ENCODE measurements at regions not wholly inside any gene's neighbourhood (a gene's known extent, or its start where the extent isn't known, plus 50 kb on each side); places are given as distances from the start of the nearest gene placed in this dataset.

- no peak for DNase-seq (ENCODE audit: extremely low spot score)
- CTCF ChIA-PET: interaction anchor here (1.3 to 1.6 kb wide), 2 partner anchors 13 to 44 kb away, joined by 3 read pairs; no protein-coding TSS in a partner anchor
- POLR2A ChIA-PET: no interaction called here
- TF ChIP-seq, protein P1, sequence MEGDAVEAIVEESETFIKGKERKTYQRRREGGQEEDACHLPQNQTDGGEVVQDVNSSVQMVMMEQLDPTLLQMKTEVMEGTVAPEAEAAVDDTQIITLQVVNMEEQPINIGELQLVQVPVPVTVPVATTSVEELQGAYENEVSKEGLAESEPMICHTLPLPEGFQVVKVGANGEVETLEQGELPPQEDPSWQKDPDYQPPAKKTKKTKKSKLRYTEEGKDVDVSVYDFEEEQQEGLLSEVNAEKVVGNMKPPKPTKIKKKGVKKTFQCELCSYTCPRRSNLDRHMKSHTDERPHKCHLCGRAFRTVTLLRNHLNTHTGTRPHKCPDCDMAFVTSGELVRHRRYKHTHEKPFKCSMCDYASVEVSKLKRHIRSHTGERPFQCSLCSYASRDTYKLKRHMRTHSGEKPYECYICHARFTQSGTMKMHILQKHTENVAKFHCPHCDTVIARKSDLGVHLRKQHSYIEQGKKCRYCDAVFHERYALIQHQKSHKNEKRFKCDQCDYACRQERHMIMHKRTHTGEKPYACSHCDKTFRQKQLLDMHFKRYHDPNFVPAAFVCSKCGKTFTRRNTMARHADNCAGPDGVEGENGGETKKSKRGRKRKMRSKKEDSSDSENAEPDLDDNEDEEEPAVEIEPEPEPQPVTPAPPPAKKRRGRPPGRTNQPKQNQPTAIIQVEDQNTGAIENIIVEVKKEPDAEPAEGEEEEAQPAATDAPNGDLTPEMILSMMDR (IDR thresholded peaks at IDR 0.05; ENCODE audit: control extremely low read depth, extremely low read depth, low read depth, missing control alignments): no peak
Observed at GRCh38 chr3:117962750-117963149, 1071.9 kb downstream of the IGSF11 start.

- POLR2A ChIA-PET: no interaction called here
Observed at GRCh38 chr3:117963858-117964257, 1070.8 kb downstream of the IGSF11 start.

GRCh38 chr3:117964814-117965213 is 1069.8 kb downstream of the IGSF11 start:
- CTCF ChIA-PET: no interaction called here
- DNase-seq (ENCODE audit: extremely low spot score): no peak
- POLR2A ChIA-PET: no interaction called here
- TF ChIP-seq, protein P1 (IDR thresholded peaks at IDR 0.05; ENCODE audit: control extremely low read depth, extremely low read depth, low read depth, missing control alignments): no peak

More at GRCh38 chr3:117963858-117964257, 1070.8 kb downstream of the IGSF11 start:
- CTCF ChIA-PET: no interaction called here
- DNase-seq (ENCODE audit: extremely low spot score): no peak
- TF ChIP-seq, protein P1 (IDR thresholded peaks at IDR 0.05; ENCODE audit: control extremely low read depth, extremely low read depth, low read depth, missing control alignments): no peak

- TF ChIP-seq, protein P1 (IDR thresholded peaks at IDR 0.05; ENCODE audit: control extremely low read depth, extremely low read depth, low read depth, missing control alignments): no peak
- DNase-seq (ENCODE audit: extremely low spot score): no peak
- ChIA-PET CTCF (interaction anchor here (1.1 to 3.7 kb wide), 5 partner anchors 9 to 28 kb away, joined by 3 to 11 read pairs (median 4); no protein-coding TSS in a partner anchor), POLR2A (no interaction called here)
Observed at GRCh38 chr3:117977504-117978228, 1057.0 kb downstream of the IGSF11 start.

- CTCF ChIA-PET: interaction anchor here (3.7 kb wide), 1 partner anchor 18 kb away, joined by 11 read pairs; no protein-coding TSS in a partner anchor
- no peak for DNase-seq (ENCODE audit: extremely low spot score)
- TF ChIP-seq, protein P1 (IDR thresholded peaks at IDR 0.05; ENCODE audit: control extremely low read depth, extremely low read depth, low read depth, missing control alignments): no peak
- POLR2A ChIA-PET: no interaction called here
Observed at GRCh38 chr3:117979466-117979865, 1055.2 kb downstream of the IGSF11 start.

DNA sequence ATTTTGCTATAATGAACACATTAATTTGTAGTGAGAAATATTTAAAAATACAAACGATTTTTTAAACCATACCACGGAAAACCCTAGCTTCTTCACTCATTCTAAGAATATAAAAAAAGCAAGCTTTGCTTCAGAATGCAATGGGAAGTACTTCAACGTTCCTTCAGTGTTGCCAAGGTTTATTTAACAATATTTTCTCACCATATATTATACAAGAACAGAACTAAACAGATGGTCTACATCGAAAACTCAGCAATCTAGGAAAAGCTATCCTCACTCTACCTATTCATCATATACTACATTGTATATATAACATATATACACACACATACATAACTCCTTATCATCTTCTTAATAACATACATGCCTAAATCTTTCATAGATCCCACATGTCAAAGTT is 1047.4 kb downstream of the IGSF11 start:
- ChIA-PET CTCF (interaction anchor here (1.0 to 2.1 kb wide), 3 partner anchors 10 to 14 kb away, joined by 4 to 6 read pairs (median 5); no protein-coding TSS in a partner anchor), POLR2A (no interaction called here)
- no peak for DNase-seq (ENCODE audit: extremely low spot score)
- TF ChIP-seq, protein P1 (IDR thresholded peaks at IDR 0.05; ENCODE audit: control extremely low read depth, extremely low read depth, low read depth, missing control alignments): no peak
